AG04450 (cell line): ENCODE measurements at regions not wholly inside any gene's neighbourhood (a gene's known extent, or its start where the extent isn't known, plus 50 kb on each side); places are given as distances from the start of the nearest gene placed in this dataset.

Source experiments
- CTCF ChIA-PET: fragments of 300-600, 350-600 bp; formaldehyde crosslinking; extraction: SDS; loops from one replicate; lab custom pipeline; 2022; ENCODE audit warnings: antibody characterized with exemption, inconsistent platforms; lab: Charles Lee
- POLR2A ChIA-PET: fragments of 350-600 bp; formaldehyde crosslinking; extraction: SDS; loops from one replicate; lab custom pipeline; 2021; ENCODE audit warnings: antibody characterized with exemption, inconsistent platforms; lab: Yijun Ruan, JAX
- DNase-seq: peaks from one replicate; pipeline ENCODE4 v3.0.0-alpha.2; 2011; ENCODE audit warnings: low read depth, low spot score
- H3K27ac ChIP-seq: one replicate; pipeline ENCODE4 v1.5.1; 2012; ENCODE audit warnings: low read depth, low read length, control low read depth
- H3K27me3 ChIP-seq: one replicate; pipeline ENCODE4 v1.6.0; 2012; ENCODE audit warnings: low read length; ENCODE audit not compliant: control insufficient read depth, insufficient read depth
- H3K4me3 ChIP-seq: 2 replicates; pipeline ENCODE4 v1.5.1; 2011; ENCODE audit warnings: mild to moderate bottlenecking, low read depth, low read length, control low read depth
- H3K9me3 ChIP-seq: 2 replicates; pipeline ENCODE4 v1.5.1; 2012; ENCODE audit warnings: low read length; ENCODE audit not compliant: control insufficient read depth, insufficient read depth
- TF ChIP-seq, protein P1 (sequence below): IDR thresholded peaks from 2 replicates; pipeline ENCODE4 v1.5.1; 2011; ENCODE audit warnings: low read depth, low read length, control low read depth, inconsistent platforms

DNA sequence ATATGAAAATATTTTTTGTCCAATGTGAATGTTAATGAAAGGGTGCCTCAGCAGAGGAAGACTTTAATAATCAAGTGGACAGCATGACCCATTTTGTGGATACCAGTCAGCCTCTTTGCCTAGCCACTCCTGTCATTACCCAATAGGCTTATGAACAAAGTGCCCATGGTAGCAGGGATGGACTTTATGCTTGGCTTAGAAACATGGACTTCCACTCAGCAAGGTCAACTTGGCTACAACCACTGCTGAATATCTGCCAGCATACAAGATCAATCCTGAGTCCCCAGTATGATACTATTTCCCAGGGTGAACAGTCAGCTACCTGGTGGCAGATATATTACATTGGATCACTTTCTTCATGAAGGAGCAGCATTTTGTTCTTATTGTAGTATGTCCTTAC lies 56.7 kb upstream of the NXF3 start:
- no peak for DNase-seq
- Histone ChIP-seq H3K27ac (no peak overlapping the region), H3K9me3 (no peaks in the 10 kb centered on the region), H3K27me3 (no peaks in the 10 kb centered on the region), H3K4me3 (no peak overlapping the region)
- TF ChIP-seq, protein P1, sequence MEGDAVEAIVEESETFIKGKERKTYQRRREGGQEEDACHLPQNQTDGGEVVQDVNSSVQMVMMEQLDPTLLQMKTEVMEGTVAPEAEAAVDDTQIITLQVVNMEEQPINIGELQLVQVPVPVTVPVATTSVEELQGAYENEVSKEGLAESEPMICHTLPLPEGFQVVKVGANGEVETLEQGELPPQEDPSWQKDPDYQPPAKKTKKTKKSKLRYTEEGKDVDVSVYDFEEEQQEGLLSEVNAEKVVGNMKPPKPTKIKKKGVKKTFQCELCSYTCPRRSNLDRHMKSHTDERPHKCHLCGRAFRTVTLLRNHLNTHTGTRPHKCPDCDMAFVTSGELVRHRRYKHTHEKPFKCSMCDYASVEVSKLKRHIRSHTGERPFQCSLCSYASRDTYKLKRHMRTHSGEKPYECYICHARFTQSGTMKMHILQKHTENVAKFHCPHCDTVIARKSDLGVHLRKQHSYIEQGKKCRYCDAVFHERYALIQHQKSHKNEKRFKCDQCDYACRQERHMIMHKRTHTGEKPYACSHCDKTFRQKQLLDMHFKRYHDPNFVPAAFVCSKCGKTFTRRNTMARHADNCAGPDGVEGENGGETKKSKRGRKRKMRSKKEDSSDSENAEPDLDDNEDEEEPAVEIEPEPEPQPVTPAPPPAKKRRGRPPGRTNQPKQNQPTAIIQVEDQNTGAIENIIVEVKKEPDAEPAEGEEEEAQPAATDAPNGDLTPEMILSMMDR = no peak
- POLR2A ChIA-PET = no interaction called here
- CTCF ChIA-PET = no interaction called here

DNA sequence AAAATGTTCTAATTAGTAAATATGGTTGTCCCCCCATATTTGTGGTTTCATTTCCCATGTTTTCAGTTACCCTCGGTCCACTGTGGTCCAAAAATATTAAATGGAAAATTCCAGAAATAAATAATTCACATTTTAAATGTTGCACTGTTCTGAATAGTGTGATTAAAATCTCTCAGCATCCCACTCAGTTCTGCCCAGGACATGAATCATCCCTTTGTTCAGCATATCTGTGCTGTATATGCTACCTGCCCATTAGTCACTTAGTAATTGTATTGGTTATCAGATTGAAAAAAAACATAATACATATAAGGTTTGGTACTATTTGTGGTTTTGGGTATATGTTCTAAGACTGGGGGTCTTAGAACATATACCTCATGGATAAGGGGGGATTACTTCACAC lies 55.1 kb upstream of the NXF3 start:
- H3K4me3 ChIP-seq = no peak overlapping the region
- POLR2A ChIA-PET = no interaction called here
- H3K9me3 ChIP-seq = no peaks in the 10 kb centered on the region
- no peaks in the 10 kb centered on the region for H3K27me3 ChIP-seq
- CTCF ChIA-PET = no interaction called here
- TF ChIP-seq, protein P1 = no peak
- no peak overlapping the region for H3K27ac ChIP-seq
- DNase-seq = no peak
